T-helper 2 cell treated with Interferon-gamma antibody and Interleukin-4, amounts not matched to agents 5 μg/mL and 100 μg/mL, for 36 hours (primary cell): ENCODE measurements at regions not wholly inside any gene's neighbourhood (a gene's known extent, or its start where the extent isn't known, plus 50 kb on each side); places are given as distances from the start of the nearest gene placed in this dataset.

Experiments
- DNase-seq: peaks from one replicate; pipeline ENCODE4 v3.0.0; 2021; ENCODE audit warnings: low spot score
- H3K27ac Mint-ChIP-seq: one replicate; pipeline ENCODE4 v1.8.0; 2021; ENCODE audit warnings: mild to moderate bottlenecking, mixed read lengths
- H3K27me3 Mint-ChIP-seq: one replicate; pipeline ENCODE4 v1.8.0; 2021; ENCODE audit warnings: low read depth, mixed read lengths
- H3K36me3 Mint-ChIP-seq: one replicate; pipeline ENCODE4 v1.8.0; 2021; ENCODE audit warnings: low read depth, mixed read lengths
- H3K4me1 Mint-ChIP-seq: one replicate; pipeline ENCODE4 v1.8.0; 2021; ENCODE audit warnings: low read depth, mixed read lengths
- H3K4me3 Mint-ChIP-seq: one replicate; pipeline ENCODE4 v1.8.0; 2022; ENCODE audit warnings: mild to moderate bottlenecking, moderate library complexity, mixed read lengths
- H3K9me3 Mint-ChIP-seq: one replicate; pipeline ENCODE4 v1.8.0; 2021; ENCODE audit warnings: mixed read lengths

GRCh38 chr10:25076506-25077177 lies 60.2 kb downstream of the THNSL1 start:
- peaks cover 3% of the 10 kb centered on the region for H3K4me1 Mint-ChIP-seq
- no peak for DNase-seq
- H3K4me3 Mint-ChIP-seq: no peak overlapping the region
- H3K27me3 Mint-ChIP-seq: peaks cover 4% of the 10 kb centered on the region
- no peaks in the 10 kb centered on the region for H3K36me3 Mint-ChIP-seq
- H3K27ac Mint-ChIP-seq: no peak overlapping the region
- H3K9me3 Mint-ChIP-seq: no peaks in the 10 kb centered on the region

- no peak overlapping the region for H3K4me3 Mint-ChIP-seq
These were observed 62.4 kb downstream of the THNSL1 start for GRCh38 chr10:25078658-25079431.

GRCh38 chr10:25080880-25081581 lies 64.6 kb downstream of the THNSL1 start:
- Mint-ChIP-seq H3K4me1 (peaks cover 3% of the 10 kb centered on the region), H3K27me3 (peaks cover 6% of the 10 kb centered on the region), H3K36me3 (no peaks in the 10 kb centered on the region), H3K4me3 (no peak overlapping the region), H3K27ac (no peak overlapping the region), H3K9me3 (no peaks in the 10 kb centered on the region)
- DNase-seq: peak; percentile 26

More at GRCh38 chr10:25078658-25079431, 62.4 kb downstream of the THNSL1 start:
- peaks cover 3% of the 10 kb centered on the region for H3K4me1 Mint-ChIP-seq
- H3K27ac Mint-ChIP-seq: no peak overlapping the region
- peaks cover 7% of the 10 kb centered on the region for H3K27me3 Mint-ChIP-seq
- H3K36me3 Mint-ChIP-seq: no peaks in the 10 kb centered on the region
- no peak for DNase-seq
- H3K9me3 Mint-ChIP-seq: no peaks in the 10 kb centered on the region

GRCh38 chr10:25082276-25083204 lies 66.1 kb downstream of the THNSL1 start:
- Mint-ChIP-seq H3K4me3 (no peak overlapping the region), H3K27ac (no peak overlapping the region), H3K9me3 (no peaks in the 10 kb centered on the region), H3K27me3 (peaks cover 6% of the 10 kb centered on the region), H3K36me3 (no peaks in the 10 kb centered on the region), H3K4me1 (peaks cover 3% of the 10 kb centered on the region)
- DNase-seq: no peak

DNA sequence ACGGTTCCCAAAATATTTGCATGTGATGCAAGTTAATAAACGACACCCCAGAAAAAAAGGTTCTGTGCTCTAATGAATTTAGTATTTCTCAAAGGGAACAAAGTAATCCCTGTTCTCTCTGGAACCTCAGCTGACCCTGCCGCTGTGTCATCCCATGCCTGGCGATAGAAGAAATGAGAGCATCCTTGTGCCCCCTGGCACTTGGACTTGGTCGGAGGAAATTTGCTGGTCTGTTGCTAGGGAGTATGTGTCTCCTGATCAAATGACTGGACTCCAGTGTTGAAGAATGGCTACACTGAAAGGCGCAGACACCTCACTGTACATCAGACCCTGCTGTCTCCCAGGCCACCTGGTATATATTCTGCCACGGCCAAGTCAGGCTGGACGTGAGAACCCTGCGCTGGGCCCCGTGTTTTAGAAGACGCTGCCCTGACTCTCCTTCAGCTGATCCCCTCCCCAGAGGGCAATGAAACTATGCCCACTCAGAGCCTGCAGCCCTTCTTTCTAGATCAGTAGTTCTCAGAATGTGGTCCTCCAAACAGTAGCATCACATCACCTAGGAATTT lies 67.2 kb downstream of the THNSL1 start:
- Mint-ChIP-seq H3K9me3 (no peaks in the 10 kb centered on the region), H3K36me3 (no peaks in the 10 kb centered on the region), H3K27me3 (peaks cover 6% of the 10 kb centered on the region), H3K4me1 (peaks cover 3% of the 10 kb centered on the region), H3K4me3 (no peak overlapping the region), H3K27ac (no peak overlapping the region)
- no peak for DNase-seq

GRCh38 chr10:25084447-25084846 lies 68.0 kb downstream of the THNSL1 start:
- Mint-ChIP-seq H3K9me3 (no peaks in the 10 kb centered on the region), H3K27me3 (peaks cover 5% of the 10 kb centered on the region), H3K36me3 (no peaks in the 10 kb centered on the region), H3K4me1 (peaks cover 1% of the 10 kb centered on the region), H3K27ac (no peak overlapping the region), H3K4me3 (no peak overlapping the region)
- no peak for DNase-seq

DNA sequence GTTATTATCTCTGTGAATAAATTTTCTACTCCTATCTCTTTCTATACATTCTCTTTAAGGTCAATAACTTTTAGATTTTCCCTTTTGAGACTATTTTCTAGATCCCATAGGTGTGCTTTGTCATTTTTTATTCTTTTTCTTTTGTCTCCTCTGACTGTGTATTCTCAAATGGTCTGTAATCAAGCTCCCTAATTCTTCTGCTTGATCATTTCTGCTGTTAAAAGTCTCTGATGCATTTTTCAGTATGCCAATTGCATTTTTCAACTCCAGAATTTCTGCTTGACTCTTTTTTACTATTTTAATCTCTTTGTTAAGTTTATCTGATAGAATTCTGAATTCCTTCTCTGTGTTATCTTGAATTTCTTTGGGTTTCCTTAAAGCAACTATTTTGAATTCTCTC lies 78.2 kb downstream of the THNSL1 start:
- H3K9me3 Mint-ChIP-seq: peaks cover 18% of the 10 kb centered on the region
- DNase-seq: no peak
- no peak overlapping the region for H3K27ac Mint-ChIP-seq
- no peaks in the 10 kb centered on the region for H3K36me3 Mint-ChIP-seq
- H3K4me3 Mint-ChIP-seq: no peak overlapping the region
- H3K4me1 Mint-ChIP-seq: no peaks in the 10 kb centered on the region
- H3K27me3 Mint-ChIP-seq: no peaks in the 10 kb centered on the region

- Mint-ChIP-seq H3K36me3 (no peaks in the 10 kb centered on the region), H3K27me3 (no peaks in the 10 kb centered on the region), H3K9me3 (peaks cover 18% of the 10 kb centered on the region), H3K4me3 (no peak overlapping the region), H3K27ac (no peak overlapping the region), H3K4me1 (no peaks in the 10 kb centered on the region)
- DNase-seq: no peak
These were observed 77.0 kb upstream of the GPR158 start for GRCh38 chr10:25097669-25098411.

DNA sequence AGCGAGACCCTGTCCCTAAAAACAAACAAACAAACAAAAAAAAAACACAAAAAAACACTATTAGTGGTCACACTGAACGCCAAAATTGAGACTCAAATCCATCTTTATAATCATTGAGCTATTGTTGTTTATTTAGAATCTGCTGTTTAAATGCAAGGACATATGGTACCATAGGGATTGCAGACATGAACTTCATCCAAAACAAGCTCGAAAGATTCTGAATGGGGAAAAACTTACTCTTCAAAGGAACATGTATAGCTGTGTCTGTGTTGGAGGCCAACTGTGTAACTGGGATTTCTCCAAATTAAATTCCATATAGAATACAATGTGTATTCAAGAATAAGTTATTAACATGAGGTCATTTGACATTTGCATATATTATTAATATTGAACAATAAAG lies 74.7 kb upstream of the GPR158 start:
- Mint-ChIP-seq H3K36me3 (no peaks in the 10 kb centered on the region), H3K9me3 (no peaks in the 10 kb centered on the region), H3K4me1 (no peaks in the 10 kb centered on the region), H3K27ac (no peak overlapping the region), H3K4me3 (no peak overlapping the region), H3K27me3 (no peaks in the 10 kb centered on the region)
- DNase-seq: no peak

GRCh38 chr10:25101461-25102146 lies 73.2 kb upstream of the GPR158 start:
- DNase-seq: no peak
- Mint-ChIP-seq H3K36me3 (no peaks in the 10 kb centered on the region), H3K4me1 (no peaks in the 10 kb centered on the region), H3K27me3 (no peaks in the 10 kb centered on the region), H3K9me3 (no peaks in the 10 kb centered on the region), H3K4me3 (no peak overlapping the region), H3K27ac (no peak overlapping the region)

GRCh38 chr10:25102147-25102822 lies 72.5 kb upstream of the GPR158 start:
- DNase-seq: no peak
- Mint-ChIP-seq H3K27me3 (no peaks in the 10 kb centered on the region), H3K36me3 (no peaks in the 10 kb centered on the region), H3K27ac (no peak overlapping the region), H3K4me1 (no peaks in the 10 kb centered on the region), H3K4me3 (no peak overlapping the region), H3K9me3 (no peaks in the 10 kb centered on the region)

GRCh38 chr10:25103703-25104102 lies 71.1 kb upstream of the GPR158 start:
- H3K4me1 Mint-ChIP-seq: no peaks in the 10 kb centered on the region
- H3K27me3 Mint-ChIP-seq: no peaks in the 10 kb centered on the region
- H3K27ac Mint-ChIP-seq: no peak overlapping the region
- no peak for DNase-seq
- no peaks in the 10 kb centered on the region for H3K9me3 Mint-ChIP-seq
- H3K36me3 Mint-ChIP-seq: no peaks in the 10 kb centered on the region
- H3K4me3 Mint-ChIP-seq: no peak overlapping the region
